ENCODE measurements at regions not wholly inside any gene's neighbourhood (a gene's known extent, or its start where the extent isn't known, plus 50 kb on each side); places are given as distances from the start of the nearest gene placed in this dataset.

DNA sequence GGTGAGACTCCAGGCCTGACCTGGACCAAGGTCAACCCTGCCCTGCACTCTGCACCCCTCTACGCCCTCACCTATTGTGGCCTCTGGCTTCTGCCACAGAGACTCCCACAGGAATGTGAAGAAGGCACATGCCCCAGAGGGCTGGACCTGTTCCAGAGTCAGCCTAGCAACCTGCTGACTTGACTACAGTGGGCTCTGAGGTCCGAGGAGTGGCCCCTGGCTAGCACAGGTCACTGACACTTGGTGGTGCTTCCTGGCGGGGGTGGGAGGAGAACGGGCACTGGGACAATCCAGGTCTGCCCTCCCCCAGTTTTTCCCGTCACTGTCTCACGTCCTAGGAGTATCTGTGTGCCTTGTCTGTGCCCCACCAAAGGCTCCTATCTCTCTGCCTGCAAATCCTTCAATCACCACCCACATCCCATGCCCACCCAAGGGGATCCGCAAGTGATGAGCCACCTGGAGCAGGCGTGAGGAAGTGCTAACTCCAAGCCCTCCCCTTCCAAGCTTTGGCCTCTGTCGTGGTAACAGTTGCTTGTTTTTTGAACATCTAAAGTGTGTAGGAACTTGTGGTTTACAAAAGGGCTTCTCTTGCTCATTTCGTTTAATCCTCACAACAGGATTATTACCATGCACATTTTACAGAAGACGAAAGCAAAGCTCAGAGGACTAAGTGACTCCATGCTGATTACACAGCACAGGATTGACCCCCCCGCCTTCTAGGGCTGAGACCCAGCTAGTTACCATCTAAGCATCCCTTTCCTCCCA, 86.2 kb downstream of the MCFD2 start:
- no peak for DNase-seq

GRCh38 chr2:46828491-46829230, 86.9 kb downstream of the MCFD2 start:
- DNase-seq, result no peak

GRCh38 chr2:46828135-46828438, 87.5 kb downstream of the MCFD2 start:
- DNase-seq, result no peak

DNA sequence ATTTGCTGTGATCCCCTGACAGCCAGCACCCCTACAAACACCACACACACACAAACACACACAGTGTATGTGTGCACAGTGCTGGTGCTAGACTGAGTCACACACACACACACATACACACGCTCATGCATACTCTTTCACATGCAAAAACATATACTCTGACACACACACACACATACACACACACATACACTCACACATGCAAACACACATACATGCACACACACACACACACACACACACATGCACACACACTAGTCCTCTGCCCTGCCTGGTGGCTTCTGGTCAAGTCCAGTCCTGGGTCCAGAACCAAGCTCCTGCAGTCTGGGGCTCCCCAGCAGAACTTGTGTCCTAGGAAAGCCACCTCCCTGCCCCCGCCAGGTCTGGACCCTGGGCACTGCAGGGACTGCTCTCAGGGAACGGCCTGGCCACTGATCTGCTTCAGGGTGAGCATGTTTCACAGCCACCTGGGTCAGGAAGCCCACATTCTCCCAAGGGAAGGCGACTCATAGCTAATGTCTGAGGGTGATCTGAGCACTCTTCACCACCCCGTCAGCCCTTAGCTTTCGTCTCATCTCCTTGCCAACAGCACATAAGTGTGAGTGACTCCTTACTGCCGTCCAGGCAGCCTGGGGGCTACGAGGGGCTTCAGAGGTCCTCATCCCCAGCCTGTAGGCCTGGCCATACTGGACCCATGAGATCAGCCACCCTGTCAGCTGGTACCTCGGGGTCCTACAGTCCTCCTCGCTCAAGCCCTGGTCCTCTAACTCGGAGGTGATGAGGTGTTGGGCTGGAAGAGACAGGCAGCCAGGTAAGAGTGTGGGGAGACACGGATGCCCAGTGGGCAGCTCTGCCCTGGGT, 88.1 kb downstream of the MCFD2 start:
- no peak for DNase-seq

- no peak for DNase-seq
Observed at GRCh38 chr2:46826569-46827245, 88.9 kb downstream of the MCFD2 start.

DNA sequence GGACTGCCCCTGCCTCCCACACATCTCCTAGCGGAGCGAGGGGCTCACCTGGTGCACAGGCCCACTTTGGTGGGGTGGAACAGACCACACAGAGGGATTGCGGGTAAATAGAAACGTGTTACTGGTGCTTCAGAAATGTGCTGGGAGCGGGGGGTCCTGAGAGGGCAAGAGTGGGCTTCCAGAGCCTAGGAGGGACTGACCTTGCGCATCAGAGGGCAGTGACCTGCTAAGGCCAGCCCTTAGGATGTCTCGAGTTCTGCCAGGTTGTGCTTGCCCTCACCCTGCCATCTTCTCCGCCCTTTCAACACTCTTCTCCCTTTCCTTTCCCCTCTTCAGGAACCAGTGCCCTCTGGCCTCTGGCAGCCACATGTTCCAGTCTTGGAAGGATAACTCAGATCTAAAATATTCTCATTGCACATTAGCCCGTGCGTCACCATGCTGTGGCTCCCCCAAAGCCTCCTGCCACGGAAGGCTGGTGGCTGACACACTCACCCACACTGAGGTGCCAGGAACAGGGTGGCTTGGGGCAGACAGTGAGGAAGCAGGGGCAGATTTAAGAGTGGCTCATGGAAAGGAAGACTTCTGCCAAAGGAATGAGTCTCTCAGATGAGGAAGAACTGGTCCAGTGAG, 89.6 kb downstream of the MCFD2 start:
- DNase-seq, result no peak

DNA sequence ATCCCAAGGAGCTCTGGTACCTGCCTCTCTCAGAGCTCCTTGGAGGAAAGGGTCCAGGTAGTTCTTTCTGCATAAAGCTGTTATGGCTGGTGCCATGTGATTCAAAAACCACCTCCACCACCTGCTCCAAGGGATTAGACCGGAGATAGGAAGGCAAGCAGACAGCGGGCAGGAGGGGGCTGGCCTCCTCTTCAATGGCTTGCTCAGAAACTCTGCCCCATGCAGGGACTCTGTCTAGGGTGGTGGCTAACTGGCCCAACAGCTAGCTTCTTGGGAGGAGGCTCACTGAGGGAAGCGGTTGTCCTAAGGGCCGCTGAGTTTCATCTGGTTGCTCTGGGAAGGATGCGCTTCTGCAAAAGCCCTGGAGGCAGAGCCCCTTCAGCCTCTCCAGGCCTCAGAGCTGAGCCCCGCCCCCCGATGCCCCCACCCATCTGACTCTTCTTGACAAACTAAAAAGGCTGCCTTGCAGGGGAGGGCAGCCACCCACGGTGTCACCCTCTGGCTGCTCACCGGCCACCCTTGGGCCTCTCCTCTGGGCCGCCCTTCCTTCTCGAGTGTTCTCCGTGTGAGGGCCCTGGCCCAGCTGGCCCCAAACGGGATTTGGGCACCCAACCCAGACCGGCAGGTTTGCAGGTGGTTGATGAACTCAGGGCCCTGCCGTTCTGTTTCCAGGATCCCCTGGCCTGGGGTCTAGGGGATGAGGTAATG, 90.2 kb downstream of the MCFD2 start:
- no peak for DNase-seq

DNA sequence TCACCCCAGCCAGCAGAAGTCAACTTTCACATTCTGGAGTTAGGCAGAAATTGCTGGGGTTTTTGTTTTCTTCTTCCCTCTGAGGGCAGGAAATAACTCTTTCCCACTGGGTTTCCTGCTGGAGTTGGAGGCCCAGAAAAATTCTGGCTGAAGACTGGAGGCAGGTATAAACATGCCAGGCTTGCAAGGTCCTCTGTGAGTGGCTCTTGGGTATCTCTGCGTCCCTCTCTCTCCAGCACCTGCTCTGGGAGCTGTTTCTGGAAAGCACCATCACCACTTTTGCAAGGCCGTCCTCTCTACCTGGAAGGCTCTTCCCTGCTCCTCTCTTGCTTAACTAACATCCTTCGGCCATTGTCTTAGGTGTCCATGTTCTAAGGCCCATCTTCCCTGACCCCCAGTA, 91.0 kb downstream of the MCFD2 start:
- DNase-seq, result no peak

- DNase-seq, result no peak
Observed at GRCh38 chr2:46821600-46821999, 94.0 kb downstream of the MCFD2 start.

- DNase-seq, result no peak
Observed at GRCh38 chr2:46818819-46819218, 96.8 kb downstream of the MCFD2 start.

DNA sequence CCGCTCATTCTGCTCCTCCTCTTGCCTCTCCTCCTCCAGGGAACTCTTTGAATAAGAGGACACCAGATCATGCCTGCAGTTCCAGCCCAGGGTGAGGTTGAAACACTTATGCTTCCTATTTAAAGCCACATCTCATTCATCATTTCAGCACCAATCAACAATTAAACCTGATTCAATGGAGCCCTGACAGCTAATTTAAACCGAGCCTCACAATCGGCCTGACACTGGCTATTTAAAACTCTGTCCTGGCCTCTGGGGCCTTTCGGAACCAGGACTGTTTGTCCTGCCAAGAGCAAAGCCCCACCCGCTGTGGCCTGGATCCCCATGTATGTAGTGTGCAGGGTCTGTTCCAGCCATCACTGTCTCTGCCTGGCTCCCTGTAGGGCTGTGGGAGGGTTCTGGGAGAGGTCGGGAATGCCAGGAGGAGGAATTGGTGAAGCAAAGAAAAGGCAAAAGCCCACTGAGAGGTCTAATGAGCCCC, 97.4 kb downstream of the MCFD2 start:
- DNase-seq, result no peak

- DNase-seq, result no peak
Observed at GRCh38 chr2:46816846-46817726, 98.5 kb downstream of the MCFD2 start.

DNA sequence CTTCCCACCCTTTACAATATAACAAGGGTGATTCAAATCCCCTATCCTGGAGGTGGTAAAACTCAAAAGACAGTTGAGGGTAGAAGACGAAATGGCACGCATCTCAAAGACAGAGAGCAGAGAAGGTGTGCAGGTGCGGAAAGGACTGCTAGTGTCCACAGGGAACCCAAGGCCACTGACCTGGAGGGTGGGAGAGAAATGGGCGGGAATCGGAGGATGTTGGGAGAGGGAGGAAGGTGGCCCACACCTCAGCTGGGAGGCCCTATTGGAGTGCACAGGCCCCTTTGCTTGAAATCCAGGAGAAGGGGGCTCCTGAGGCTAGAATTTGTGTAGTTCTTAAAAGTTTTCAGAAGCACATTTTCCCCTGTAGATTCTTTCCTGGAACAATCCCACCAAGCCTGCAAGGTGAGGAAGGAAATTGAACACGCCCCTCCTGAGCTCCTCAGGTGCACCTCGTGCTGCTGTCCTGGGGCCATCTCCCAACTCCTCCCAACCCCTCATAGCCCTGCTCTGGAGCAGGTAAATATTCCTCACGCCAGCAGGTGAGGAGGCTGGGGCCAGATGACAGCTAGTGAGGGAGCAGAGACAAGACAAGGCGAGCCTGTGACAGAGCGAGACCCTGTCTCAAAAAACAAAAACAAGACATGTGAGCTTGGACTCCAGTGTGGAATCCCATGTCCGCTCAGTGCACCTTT, 99.3 kb downstream of the MCFD2 start:
- no peak for DNase-seq

DNA sequence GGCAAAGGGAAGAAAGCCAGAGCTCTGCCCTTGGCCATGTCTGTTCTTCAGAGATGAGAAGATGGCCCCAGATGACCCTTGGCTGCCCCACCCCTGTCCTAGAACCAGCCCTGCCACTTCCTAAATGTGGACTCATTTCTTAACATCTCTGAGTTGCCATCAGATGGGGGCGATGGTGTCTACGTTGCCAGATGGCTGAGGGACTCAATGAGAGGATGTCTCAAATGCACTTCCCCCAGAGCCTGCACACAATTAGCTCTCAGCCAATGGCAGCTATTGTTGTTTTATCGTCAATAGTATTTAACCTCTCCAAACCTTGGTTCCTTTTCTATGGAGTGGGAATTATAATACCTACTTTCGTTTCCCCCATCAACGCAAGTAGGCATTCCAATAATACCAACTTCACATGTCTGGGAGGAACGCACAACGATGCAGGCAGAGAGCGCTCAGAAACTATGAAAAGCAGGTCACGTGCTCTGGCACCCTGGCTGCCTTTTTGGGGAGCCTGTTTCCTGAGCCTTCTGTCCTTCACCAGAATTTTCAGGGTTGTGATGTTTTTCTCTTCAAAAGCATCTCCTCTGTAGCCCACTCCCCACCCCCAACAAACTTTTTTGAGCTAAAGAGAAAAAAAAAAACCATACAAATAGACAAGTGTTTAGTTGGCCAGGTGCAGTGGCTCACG, 100.3 kb downstream of the MCFD2 start:
- DNase-seq, result no peak

- DNase-seq, result no peak
Observed at GRCh38 chr2:46814160-46814961, 101.2 kb downstream of the MCFD2 start.

GRCh38 chr2:46813680-46814079, 101.9 kb downstream of the MCFD2 start:
- DNase-seq, result no peak

DNA sequence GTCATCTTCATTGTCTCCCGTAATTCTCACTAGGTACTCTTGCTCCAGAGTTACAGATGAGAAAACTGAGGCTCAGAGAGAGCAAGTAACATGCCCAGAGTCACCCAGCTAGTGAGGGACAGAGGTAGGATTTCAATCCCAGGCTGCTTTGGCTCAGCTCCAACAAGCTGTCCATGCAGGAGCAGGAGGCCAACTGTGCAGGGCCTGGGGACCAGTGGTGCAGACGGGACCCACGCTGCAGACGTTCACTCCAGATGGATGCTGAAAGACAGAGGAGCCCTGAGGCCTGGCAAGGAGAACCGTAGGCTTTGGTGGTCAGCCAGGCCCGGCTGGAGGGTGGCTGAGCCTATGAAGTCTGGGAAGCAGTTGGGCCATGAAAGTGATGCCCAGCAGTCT, 102.6 kb downstream of the MCFD2 start:
- no peak for DNase-seq

All from NCI-H510A (cell line).